ENCODE measurements at regions not wholly inside any gene's neighbourhood (a gene's known extent, or its start where the extent isn't known, plus 50 kb on each side); places are given as distances from the start of the nearest gene placed in this dataset.

DNA sequence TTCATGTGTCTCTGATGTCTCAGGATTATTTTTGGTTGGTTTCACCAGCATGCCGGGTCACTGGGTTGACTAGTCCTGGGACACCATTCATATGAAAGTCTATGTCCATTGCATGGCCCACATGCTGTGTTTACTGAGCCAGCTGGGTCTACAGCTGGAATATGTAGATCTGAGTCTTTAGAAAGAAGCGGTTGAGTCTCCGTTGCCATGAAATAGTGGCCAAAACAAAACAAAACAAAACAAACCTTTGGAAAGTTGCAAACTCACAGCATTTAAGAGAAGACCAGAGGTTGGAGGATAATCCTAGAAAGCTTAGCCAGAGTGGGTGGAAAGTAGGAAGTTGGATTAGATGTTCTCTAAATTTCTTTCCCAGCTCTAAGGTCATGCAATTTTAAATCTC lies 191.8 kb upstream of the NTM start:
- peaks cover 3% of the 10 kb centered on the region for H3K9me3 Mint-ChIP-seq (ENCODE audit: low read depth)
- no peaks in the 10 kb centered on the region for H3K36me3 Mint-ChIP-seq (ENCODE audit: insufficient read depth)
- peaks cover 27% of the 10 kb centered on the region for H3K27me3 Mint-ChIP-seq
- H3K4me3 Mint-ChIP-seq (ENCODE audit: low read depth) = no peak overlapping the region
- no peak for TF ChIP-seq CTCF (IDR thresholded peaks at IDR 0.05; ENCODE audit: unreplicated experiment)
- H3K27ac Mint-ChIP-seq = no peak overlapping the region
- H3K4me1 Mint-ChIP-seq (ENCODE audit: low read depth) = no peaks in the 10 kb centered on the region
- DNase-seq (ENCODE audit: low spot score, unreplicated experiment) = no peak

GRCh38 chr11:131179836-131180235 lies 190.6 kb upstream of the NTM start:
- no peaks in the 10 kb centered on the region for H3K36me3 Mint-ChIP-seq (ENCODE audit: insufficient read depth)
- H3K4me3 Mint-ChIP-seq (ENCODE audit: low read depth) = no peak overlapping the region
- no peak overlapping the region for H3K27ac Mint-ChIP-seq
- no peaks in the 10 kb centered on the region for H3K4me1 Mint-ChIP-seq (ENCODE audit: low read depth)
- H3K27me3 Mint-ChIP-seq = peaks cover 30% of the 10 kb centered on the region
- DNase-seq (ENCODE audit: low spot score, unreplicated experiment) = no peak
- no peak for TF ChIP-seq CTCF (IDR thresholded peaks at IDR 0.05; ENCODE audit: unreplicated experiment)
- H3K9me3 Mint-ChIP-seq (ENCODE audit: low read depth) = peaks cover under 1% of the 10 kb centered on the region

DNA sequence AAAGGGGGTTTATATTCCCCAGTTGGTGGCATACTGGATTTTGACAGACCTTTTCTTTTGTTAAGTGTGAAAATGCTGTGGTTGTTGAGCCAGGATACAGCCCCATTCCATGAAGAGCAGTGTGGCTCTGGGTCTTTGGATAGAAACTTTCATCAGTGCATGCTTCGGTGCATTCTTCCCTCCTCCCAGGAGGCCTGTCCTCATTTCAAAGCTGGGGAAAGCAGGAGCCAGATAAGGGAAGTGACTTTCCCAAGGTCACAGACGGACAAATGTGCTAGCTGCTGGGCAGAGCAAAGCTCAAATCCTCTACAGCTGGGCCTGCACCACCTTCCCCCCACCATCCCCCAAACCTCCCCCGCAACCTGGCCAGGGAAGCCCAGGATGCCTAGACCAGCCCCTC lies 184.5 kb upstream of the NTM start:
- Mint-ChIP-seq H3K27me3 (peaks cover 24% of the 10 kb centered on the region), H3K9me3 (ENCODE audit: low read depth) (no peaks in the 10 kb centered on the region), H3K27ac (no peak overlapping the region), H3K36me3 (ENCODE audit: insufficient read depth) (no peaks in the 10 kb centered on the region), H3K4me3 (ENCODE audit: low read depth) (no peak overlapping the region), H3K4me1 (ENCODE audit: low read depth) (peaks cover 2% of the 10 kb centered on the region)
- TF ChIP-seq CTCF (IDR thresholded peaks at IDR 0.05; ENCODE audit: unreplicated experiment) = no peak
- no peak for DNase-seq (ENCODE audit: low spot score, unreplicated experiment)

GRCh38 chr11:131186629-131187101 lies 183.8 kb upstream of the NTM start:
- no peaks in the 10 kb centered on the region for H3K9me3 Mint-ChIP-seq (ENCODE audit: low read depth)
- H3K36me3 Mint-ChIP-seq (ENCODE audit: insufficient read depth) = no peaks in the 10 kb centered on the region
- no peak overlapping the region for H3K27ac Mint-ChIP-seq
- peaks cover 22% of the 10 kb centered on the region for H3K27me3 Mint-ChIP-seq
- no peak for DNase-seq (ENCODE audit: low spot score, unreplicated experiment)
- no peak for TF ChIP-seq CTCF (IDR thresholded peaks at IDR 0.05; ENCODE audit: unreplicated experiment)
- H3K4me1 Mint-ChIP-seq (ENCODE audit: low read depth) = peaks cover 2% of the 10 kb centered on the region
- no peak overlapping the region for H3K4me3 Mint-ChIP-seq (ENCODE audit: low read depth)

DNA sequence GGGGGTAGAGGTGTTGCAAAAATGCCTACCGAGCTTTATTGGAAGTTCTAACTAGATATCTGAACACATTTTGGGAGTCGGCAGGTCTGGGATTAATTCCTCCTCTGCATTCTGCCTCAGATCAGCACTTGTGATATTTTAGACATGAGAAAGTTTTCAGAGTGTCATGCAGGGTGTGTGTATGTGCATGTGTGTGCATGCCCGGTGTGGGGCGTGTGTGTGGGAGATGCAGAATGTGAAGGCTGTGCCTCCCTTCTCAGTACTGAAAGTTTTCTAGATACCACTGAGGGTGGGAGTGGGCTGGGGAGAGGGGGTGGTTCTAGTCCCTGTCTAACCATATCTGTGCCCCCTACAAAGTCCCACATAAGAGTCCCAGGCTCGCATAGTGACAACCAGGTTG lies 180.0 kb upstream of the NTM start:
- H3K27ac Mint-ChIP-seq = no peak overlapping the region
- no peak for DNase-seq (ENCODE audit: low spot score, unreplicated experiment)
- H3K4me1 Mint-ChIP-seq (ENCODE audit: low read depth) = peaks cover 2% of the 10 kb centered on the region
- no peak for TF ChIP-seq CTCF (IDR thresholded peaks at IDR 0.05; ENCODE audit: unreplicated experiment)
- no peaks in the 10 kb centered on the region for H3K36me3 Mint-ChIP-seq (ENCODE audit: insufficient read depth)
- no peaks in the 10 kb centered on the region for H3K9me3 Mint-ChIP-seq (ENCODE audit: low read depth)
- peaks cover 33% of the 10 kb centered on the region for H3K27me3 Mint-ChIP-seq
- H3K4me3 Mint-ChIP-seq (ENCODE audit: low read depth) = no peak overlapping the region

Data from progenitor cell of endocrine pancreas (in vitro differentiated cells).